ENCODE measurements at regions not wholly inside any gene's neighbourhood (a gene's known extent, or its start where the extent isn't known, plus 50 kb on each side); places are given as distances from the start of the nearest gene placed in this dataset.
A peak's percentile ranks its signal among the peaks of the same experiment; 100 is the strongest.

DNA sequence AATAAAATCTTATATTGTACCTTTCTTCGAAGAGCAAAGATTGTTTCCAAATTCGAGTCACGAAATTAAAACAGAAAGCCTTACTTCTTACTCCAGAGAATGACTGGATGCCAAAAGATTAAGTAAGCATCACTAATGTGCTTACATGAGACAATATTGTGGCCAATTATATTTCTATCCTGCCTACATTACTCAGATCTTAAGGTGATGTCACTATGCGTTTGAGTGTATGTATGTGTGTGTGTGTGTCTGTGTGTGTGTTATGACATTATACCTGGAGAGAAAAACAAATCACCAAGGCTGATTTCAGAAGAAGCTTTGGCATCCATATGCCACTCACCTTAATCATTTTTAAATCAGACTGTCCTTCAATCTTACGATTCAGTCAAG is 556.3 kb downstream of the PPARGC1A start:
- peak; percentile 2 for DNase-seq

DNA sequence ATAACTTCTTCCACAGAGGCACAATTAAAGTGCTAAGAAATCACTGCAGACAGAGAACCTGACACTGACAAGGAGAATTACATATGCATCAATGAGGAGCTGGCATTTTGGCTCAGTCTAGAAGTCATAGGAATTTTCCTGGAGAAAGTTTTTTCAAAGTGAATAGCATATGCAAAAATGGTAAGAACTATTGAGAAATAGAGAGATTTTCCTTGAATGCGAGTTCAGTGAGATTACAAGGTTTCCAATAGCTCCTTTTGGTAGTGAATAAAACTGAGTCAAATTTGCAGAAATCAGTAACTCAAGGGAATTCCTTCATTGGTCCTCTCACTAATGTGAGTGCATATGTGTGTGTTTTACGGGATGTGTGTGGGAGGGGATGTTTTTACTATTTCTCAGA is 557.5 kb downstream of the PPARGC1A start:
- no peak for DNase-seq

DNA sequence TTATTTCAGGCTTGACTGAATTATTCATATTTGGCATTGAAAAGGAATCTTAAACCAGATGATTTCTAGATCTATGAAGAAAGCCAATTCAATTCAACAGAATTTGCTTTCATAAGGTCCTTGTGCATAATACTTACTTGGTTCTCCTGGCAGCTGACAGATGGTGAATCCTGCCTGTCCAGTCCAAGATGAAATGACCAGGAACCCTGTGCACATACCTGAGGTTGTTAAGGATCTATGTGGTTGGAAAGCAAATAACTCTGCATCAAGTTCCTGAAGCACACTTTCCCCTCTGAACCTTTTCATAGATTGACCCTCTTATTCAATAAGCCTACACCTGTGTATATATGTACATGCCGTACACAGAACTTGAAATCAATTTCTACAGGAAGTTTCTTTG is 562.7 kb downstream of the PPARGC1A start:
- no peak for DNase-seq

- no peak for DNase-seq
These were observed 565.7 kb downstream of the PPARGC1A start for GRCh38 chr4:23324021-23324690.

GRCh38 chr4:23323436-23323835 is 566.4 kb downstream of the PPARGC1A start:
- no peak for DNase-seq

GRCh38 chr4:23322732-23323131 is 567.1 kb downstream of the PPARGC1A start:
- no peak for DNase-seq

GRCh38 chr4:23320931-23321587 is 568.8 kb downstream of the PPARGC1A start:
- no peak for DNase-seq

- no peak for DNase-seq
These were observed 577.2 kb downstream of the PPARGC1A start for GRCh38 chr4:23312686-23313085.

DNA sequence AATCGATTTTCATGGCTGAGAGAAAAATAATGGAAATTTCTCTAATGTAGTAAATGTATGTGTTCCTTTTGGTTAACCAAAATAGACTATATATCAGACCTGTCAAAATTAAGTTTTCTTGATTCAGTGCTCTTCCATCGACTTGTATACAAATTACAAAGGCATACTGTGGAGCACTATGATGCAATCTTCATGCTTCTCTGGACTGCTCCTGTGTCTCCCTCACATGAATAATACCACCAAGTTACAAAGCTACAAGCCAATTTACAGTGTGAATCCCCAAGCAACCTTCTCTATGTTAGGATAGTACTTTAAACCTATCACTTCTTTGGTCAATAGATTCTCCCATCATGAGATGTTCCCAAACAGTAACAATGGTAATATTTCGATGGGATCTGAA is 577.9 kb downstream of the PPARGC1A start:
- DNase-seq, result no peak

GRCh38 chr4:23305026-23305425 is 584.8 kb downstream of the PPARGC1A start:
- DNase-seq, result no peak

- no peak for DNase-seq
These were observed 591.5 kb downstream of the PPARGC1A start for GRCh38 chr4:23298371-23298770.

GRCh38 chr4:23297327-23297726 is 592.5 kb downstream of the PPARGC1A start:
- no peak for DNase-seq

GRCh38 chr4:23291139-23291538 is 598.4 kb downstream of the GBA3 start:
- no peak for DNase-seq

GRCh38 chr4:23290656-23291055 is 597.9 kb downstream of the GBA3 start:
- DNase-seq, result no peak

GRCh38 chr4:23279377-23279986 is 586.7 kb downstream of the GBA3 start:
- no peak for DNase-seq

DNA sequence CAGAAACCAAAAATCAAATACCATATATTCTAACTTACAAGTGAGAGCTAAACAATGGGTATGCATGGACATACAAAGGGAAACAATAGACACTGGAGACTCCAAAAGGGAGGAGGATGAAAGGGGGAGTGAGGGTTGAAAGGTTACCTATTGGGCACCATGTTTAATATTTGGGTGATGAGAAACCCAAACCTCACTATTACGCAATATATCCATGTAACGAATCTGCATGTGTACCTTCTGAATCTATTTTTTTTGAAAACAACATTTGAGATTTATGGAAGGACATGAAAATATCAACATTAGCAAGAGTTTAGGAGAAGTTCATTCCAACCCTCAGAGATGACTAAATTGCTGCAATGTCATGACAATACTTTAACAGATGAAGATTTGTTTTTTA is 586.1 kb downstream of the GBA3 start:
- no peak for DNase-seq

- no peak for DNase-seq
These were observed 583.3 kb downstream of the GBA3 start for GRCh38 chr4:23276076-23276475.

- DNase-seq, result no peak
These were observed 576.8 kb downstream of the GBA3 start for GRCh38 chr4:23269566-23269965.

GRCh38 chr4:23268072-23268771 is 575.5 kb downstream of the GBA3 start:
- no peak for DNase-seq

GRCh38 chr4:23266401-23266800 is 573.7 kb downstream of the GBA3 start:
- DNase-seq, result no peak

- DNase-seq, result no peak
These were observed 567.8 kb downstream of the GBA3 start for GRCh38 chr4:23260511-23260910.

DNA sequence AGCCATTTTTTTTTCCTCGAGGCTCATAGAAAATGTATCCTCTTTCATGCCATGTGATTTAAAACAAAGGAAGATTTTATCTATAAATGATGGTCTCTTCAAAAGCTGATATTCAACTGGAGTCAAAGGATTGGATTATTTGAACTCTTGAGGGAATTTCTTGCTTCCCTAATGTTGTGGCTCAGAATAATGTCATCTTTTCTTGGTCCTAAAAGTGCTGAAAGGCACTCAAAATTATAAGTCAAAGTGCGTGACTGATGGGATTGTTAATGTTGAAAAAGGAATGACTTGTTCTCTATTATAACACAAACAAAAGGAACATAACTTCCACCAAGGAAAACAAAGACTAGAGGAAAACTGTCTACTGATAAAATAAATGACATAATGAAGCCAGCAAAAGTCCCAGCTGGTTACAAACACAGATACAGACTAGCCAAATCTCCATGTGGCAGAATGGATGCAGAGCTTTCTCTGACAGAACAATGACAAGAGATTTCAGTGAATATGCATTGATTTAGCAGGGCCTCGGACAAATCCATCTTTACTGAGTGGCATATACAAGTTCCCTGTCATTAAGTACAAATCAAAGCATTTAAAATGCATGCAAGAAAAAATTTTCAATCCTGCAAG is 552.6 kb downstream of the GBA3 start:
- no peak for DNase-seq

GRCh38 chr4:23242962-23243361 is 550.2 kb downstream of the GBA3 start:
- no peak for DNase-seq

All from RPMI8226 (cell line).